K562 (cell line): ENCODE measurements at regions not wholly inside any gene's neighbourhood (a gene's known extent, or its start where the extent isn't known, plus 50 kb on each side); places are given as distances from the start of the nearest gene placed in this dataset.

Experiments
- CXXC5 ChIP-seq: fragments of 250-450 bp; sonication (Bioruptor Pico); IDR thresholded peaks from 2 replicates; pipeline ENCODE4 v1.8.0; 2022; ENCODE audit warnings: inconsistent platforms, mild to moderate bottlenecking, moderate library complexity
- EP300 ChIP-seq: IDR thresholded peaks from 2 replicates; pipeline ENCODE4 v1.6.1; 2012; ENCODE audit warnings: low read length, improper control_type of control experiment
- ESRRA ChIP-seq: fragments of 450-650 bp; IDR thresholded peaks from 2 replicates; pipeline ENCODE4 v1.6.1; 2014; ENCODE audit warnings: low read depth, mild to moderate bottlenecking, moderate library complexity, borderline replicate concordance
- HDAC1 ChIP-seq, 2 experiments: fragments of 450-650 bp; IDR thresholded peaks; 2 replicates each; pipeline ENCODE4 v1.6.1; 2016 to 2017; ENCODE audit warnings: inconsistent platforms in 1 of 2, mild to moderate bottlenecking in 1 of 2, moderate library complexity in 1 of 2
- HNRNPL ChIP-seq: fragments of 200-400 bp; formaldehyde crosslinking; IDR thresholded peaks from 2 replicates; pipeline ENCODE4 v1.6.1; 2017; ENCODE audit warnings: low read depth, mild to moderate bottlenecking, low read length
- KLF16 ChIP-seq: IDR thresholded peaks from 2 replicates; pipeline ENCODE4 v1.6.1; 2016; ENCODE audit warnings: antibody characterized with exemption
- NEUROD1 ChIP-seq: fragments of 150-350 bp; IDR thresholded peaks from 2 replicates; pipeline ENCODE4 v1.6.1; 2014; ENCODE audit warnings: borderline replicate concordance, low read length, low read depth; ENCODE audit not compliant: partially characterized antibody
- PCBP2 ChIP-seq: fragments of 200-400 bp; formaldehyde crosslinking; IDR thresholded peaks from 2 replicates; pipeline ENCODE4 v1.6.1; 2018; ENCODE audit warnings: low read length, low read depth, mild to moderate bottlenecking, moderate library complexity; ENCODE audit not compliant: poor library complexity, severe bottlenecking
- RCOR1 ChIP-seq, 2 experiments: IDR thresholded peaks; 2 replicates each; pipeline ENCODE4 v1.6.1; 2012; ENCODE audit warnings: low read depth in 2 of 2, low read length in 2 of 2, borderline replicate concordance in 1 of 2, improper control_type of control experiment in 1 of 2
- STAT5B ChIP-seq: fragments of 250-450 bp; sonication (Bioruptor Pico); IDR thresholded peaks from 2 replicates; pipeline ENCODE4 v1.8.0; 2021; ENCODE audit warnings: mild to moderate bottlenecking, inconsistent platforms
- TGIF2 ChIP-seq: sonication (generic); formaldehyde crosslinking; IDR thresholded peaks from 2 replicates; pipeline ENCODE4 v1.8.1; 2022; ENCODE audit warnings: mild to moderate bottlenecking, missing genetic modification reagents, moderate library complexity
- TRIM24 ChIP-seq, 2 experiments: fragments of 450-650 bp; IDR thresholded peaks; 2 replicates each; pipeline ENCODE4 v1.6.1; 2016
- ZNF551 ChIP-seq: fragments of 250-450 bp; sonication (Bioruptor Pico); IDR thresholded peaks from 2 replicates; pipeline ENCODE4 v1.5.0; 2021; ENCODE audit warnings: mild to moderate bottlenecking, moderate library complexity
- TF ChIP-seq, protein P1 (sequence below), 2 experiments: IDR thresholded peaks in 1 of 2; conservative IDR thresholded peaks in 1 of 2; 2 replicates each; pipeline ENCODE4 v1.6.1; 2016; ENCODE audit warnings: low read depth in 2 of 2, mild to moderate bottlenecking in 1 of 2, missing compliant biosample characterization in 1 of 2, missing genetic modification characterization in 1 of 2, moderate library complexity in 1 of 2
- TF ChIP-seq, protein P2 (sequence below): sonication (generic); IDR thresholded peaks from 2 replicates; pipeline ENCODE4 v1.6.1; 2016

DNA sequence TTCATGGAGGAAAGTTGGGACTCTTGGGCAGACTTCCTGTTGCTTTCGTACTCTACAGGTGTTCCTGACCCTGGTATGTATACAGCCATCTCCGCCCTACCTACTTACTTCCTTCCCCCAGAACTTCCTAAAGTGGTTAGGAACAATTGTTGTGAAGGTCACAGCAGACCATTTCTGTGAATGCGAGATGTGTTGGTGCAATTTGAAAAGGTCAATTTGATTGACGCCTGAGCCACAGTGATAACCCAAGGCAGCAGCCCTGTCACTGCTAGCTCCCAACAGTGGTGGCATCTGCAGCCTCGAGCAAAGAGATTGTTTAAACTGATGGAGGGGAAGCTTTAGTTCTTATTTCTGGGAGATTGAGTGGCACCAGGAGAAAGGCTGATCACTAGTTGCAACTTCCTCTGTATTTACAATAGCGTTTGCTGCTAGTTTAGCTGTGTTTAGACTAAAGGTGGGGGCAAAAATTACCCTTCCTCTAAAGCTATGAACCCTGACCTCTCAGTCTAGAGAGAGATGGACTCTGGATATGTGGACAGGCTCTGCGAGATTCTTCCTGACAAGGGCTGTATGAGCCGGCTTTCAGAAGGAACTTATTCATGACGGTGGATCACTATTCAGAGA is 78.3 kb upstream of the MAP4K3 start (continued):
- TF ChIP-seq CXXC5 (CRISPR knock-in tag) (peak; percentile 49; the same call in 1 of the 2 replicates), HDAC1 (IDR thresholded peaks at IDR 0.05) (peak in 1 of 2 experiments; percentile 41; a peak in 2 of 4 replicates), STAT5B (CRISPR knock-in tag) (no peak), PCBP2 (no peak), KLF16 (peak; percentile 60; the same call in 1 of the 2 replicates), TRIM24 (IDR thresholded peaks at IDR 0.05) (peak; percentile 45 to 74; a peak in 2 of 4 replicates), ESRRA (peak; percentile 88), ZNF551 (CRISPR knock-in tag) (no peak), RCOR1 (IDR thresholded peaks at IDR 0.05; ENCODE audit: borderline replicate concordance in 1 of 2, low read depth in 2 of 2, low read length in 2 of 2) (peak; percentile 67 to 73; a peak in 3 of 4 replicates), HNRNPL (no peak), TGIF2 (CRISPR knock-in tag) (no peak), NEUROD1 (no peak), EP300 (peak; percentile 67; the same call in 1 of the 2 replicates)
- TF ChIP-seq, protein P1, sequence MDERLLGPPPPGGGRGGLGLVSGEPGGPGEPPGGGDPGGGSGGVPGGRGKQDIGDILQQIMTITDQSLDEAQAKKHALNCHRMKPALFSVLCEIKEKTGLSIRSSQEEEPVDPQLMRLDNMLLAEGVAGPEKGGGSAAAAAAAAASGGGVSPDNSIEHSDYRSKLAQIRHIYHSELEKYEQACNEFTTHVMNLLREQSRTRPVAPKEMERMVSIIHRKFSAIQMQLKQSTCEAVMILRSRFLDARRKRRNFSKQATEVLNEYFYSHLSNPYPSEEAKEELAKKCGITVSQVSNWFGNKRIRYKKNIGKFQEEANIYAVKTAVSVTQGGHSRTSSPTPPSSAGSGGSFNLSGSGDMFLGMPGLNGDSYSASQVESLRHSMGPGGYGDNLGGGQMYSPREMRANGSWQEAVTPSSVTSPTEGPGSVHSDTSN (CRISPR knock-in tag; IDR thresholded peaks at IDR 0.05; ENCODE audit: low read depth), result no peak
- TF ChIP-seq, protein P1 (tag; conservative IDR thresholded peaks at IDR 0.05; ENCODE audit: low read depth), result peak; percentile 73
- TF ChIP-seq, protein P2, sequence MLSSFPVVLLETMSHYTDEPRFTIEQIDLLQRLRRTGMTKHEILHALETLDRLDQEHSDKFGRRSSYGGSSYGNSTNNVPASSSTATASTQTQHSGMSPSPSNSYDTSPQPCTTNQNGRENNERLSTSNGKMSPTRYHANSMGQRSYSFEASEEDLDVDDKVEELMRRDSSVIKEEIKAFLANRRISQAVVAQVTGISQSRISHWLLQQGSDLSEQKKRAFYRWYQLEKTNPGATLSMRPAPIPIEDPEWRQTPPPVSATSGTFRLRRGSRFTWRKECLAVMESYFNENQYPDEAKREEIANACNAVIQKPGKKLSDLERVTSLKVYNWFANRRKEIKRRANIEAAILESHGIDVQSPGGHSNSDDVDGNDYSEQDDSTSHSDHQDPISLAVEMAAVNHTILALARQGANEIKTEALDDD, result peak; percentile 69
